GM12878 (cell line): ENCODE measurements at regions not wholly inside any gene's neighbourhood (a gene's known extent, or its start where the extent isn't known, plus 50 kb on each side); places are given as distances from the start of the nearest gene placed in this dataset.

ENCODE experiments used
- ATAC-seq: fragments of 200-7000 bp; cut with Tn5 transposase; 3 replicates; pipeline ENCODE4 v1.9.1; 2020; ENCODE audit warnings: mild to moderate bottlenecking, moderate library complexity
- BruUV-seq: library from RNA; stranded (reverse); fragments of 400-500 nt; replicated peaks from 2 replicates; lab custom pipeline; 2021; lab: Mats Ljungman, UMichigan
- CTCF ChIA-PET: fragments of 300-600 bp; sonication (Branson Sonifier 250); formaldehyde crosslinking; extraction: SDS; loops from one replicate; lab custom pipeline; 2021; ENCODE audit warnings: inconsistent platforms; lab: Yijun Ruan, JAX
- POLR2A ChIA-PET: fragments of 350-600 bp; formaldehyde crosslinking; extraction: SDS; loops from one replicate; lab custom pipeline; 2021; ENCODE audit warnings: inconsistent platforms; lab: Charles Lee
- RAD21 ChIA-PET: fragments of 300-600 bp; sonication (Branson Sonifier 250); formaldehyde crosslinking; loops from one replicate; lab custom pipeline; 2023; ENCODE audit warnings: antibody characterized with exemption; ENCODE audit not compliant: unreplicated experiment; lab: Charles Lee
- SMC1A ChIA-PET: fragments of 300-600 bp; sonication (Branson Sonifier 250); formaldehyde crosslinking; loops from one replicate; lab custom pipeline; 2023; ENCODE audit not compliant: unreplicated experiment, uncharacterized antibody; lab: Charles Lee
- DNase-seq: peaks from one replicate; pipeline ENCODE4 v3.0.0-alpha.2; 2011; ENCODE audit warnings: low read depth, low spot score
- FAIRE-seq: peaks from 3 replicates; lab custom pipeline; 2011; peaks lifted over from hg19 to GRCh38; lab: Jason Lieb, UNC
- H2AFZ ChIP-seq: 2 replicates; pipeline ENCODE4 v1.6.0; 2011; ENCODE audit warnings: low read depth, low read length, control low read depth; ENCODE audit not compliant: control insufficient read depth
- H3K27ac ChIP-seq: 2 replicates; pipeline ENCODE4 v1.5.1; 2011; ENCODE audit warnings: control low read depth; ENCODE audit not compliant: control insufficient read depth, insufficient read depth
- H3K27me3 ChIP-seq, 2 experiments: replicated peaks in 1 of 2; 2 replicates each; pipeline versions ENCODE4 v1.6.0 to v1.6.1; 2011; ENCODE audit warnings: low read length in 1 of 2; ENCODE audit not compliant: control insufficient read depth in 2 of 2, insufficient read depth in 2 of 2
- H3K36me3 ChIP-seq, 2 experiments: 2 replicates each; pipeline ENCODE4 v1.5.1; 2011; ENCODE audit warnings: low read length in 1 of 2; ENCODE audit not compliant: control insufficient read depth in 2 of 2, insufficient read depth in 2 of 2
- H3K4me1 ChIP-seq: 2 replicates; pipeline ENCODE4 v1.6.1; 2011; ENCODE audit warnings: mild to moderate bottlenecking, low read length, moderate library complexity, mixed read lengths; ENCODE audit not compliant: control insufficient read depth, insufficient read depth
- H3K4me2 ChIP-seq: 2 replicates; pipeline ENCODE4 v1.6.0; 2011; ENCODE audit warnings: control low read depth; ENCODE audit not compliant: control insufficient read depth, insufficient read depth
- H3K4me3 ChIP-seq: fragments of 200-600 bp; sonication (generic); 2 replicates; pipeline ENCODE4 v1.5.1; 2016
- H3K79me2 ChIP-seq: 2 replicates; pipeline ENCODE4 v1.6.0; 2011; ENCODE audit warnings: low read length; ENCODE audit not compliant: control insufficient read depth, insufficient read depth
- H3K9ac ChIP-seq: 2 replicates; pipeline ENCODE4 v1.8.0; 2011; ENCODE audit warnings: low read length, control low read depth, mixed read lengths; ENCODE audit not compliant: control insufficient read depth, insufficient read depth
- H3K9me3 ChIP-seq: replicated peaks from 3 replicates; pipeline ENCODE4 v1.5.1; 2011; ENCODE audit warnings: mild to moderate bottlenecking, low read length; ENCODE audit not compliant: control insufficient read depth, insufficient read depth
- H4K20me1 ChIP-seq: 2 replicates; pipeline ENCODE4 v1.6.0; 2011; ENCODE audit not compliant: control insufficient read depth, insufficient read depth
- BMI1 ChIP-seq: fragments of 450-650 bp; IDR thresholded peaks from 2 replicates; pipeline ENCODE4 v1.6.1; 2016; ENCODE audit warnings: mild to moderate bottlenecking, moderate library complexity, borderline replicate concordance
- CHD2 ChIP-seq: IDR thresholded peaks from 2 replicates; pipeline ENCODE4 v1.6.1; 2011; ENCODE audit warnings: low read depth, low read length, improper control_type of control experiment, borderline replicate concordance
- NFYA ChIP-seq: IDR thresholded peaks from 2 replicates; pipeline ENCODE4 v1.6.1; 2011; ENCODE audit warnings: low read depth, mild to moderate bottlenecking, low read length, improper control_type of control experiment, borderline replicate concordance
- PBX3 ChIP-seq: IDR thresholded peaks from 2 replicates; pipeline ENCODE4 v1.6.1; 2011; ENCODE audit warnings: mild to moderate bottlenecking, low read depth, low read length, moderate library complexity; ENCODE audit not compliant: insufficient replicate concordance
- PML ChIP-seq: IDR thresholded peaks from 2 replicates; pipeline ENCODE4 v1.6.1; 2012; ENCODE audit warnings: low read length, inconsistent platforms
- POLR2AphosphoS2 ChIP-seq: IDR thresholded peaks from 2 replicates; pipeline ENCODE4 v1.6.1; 2011; ENCODE audit warnings: low read depth, mild to moderate bottlenecking, low read length, improper control_type of control experiment, moderate library complexity
- RB1 ChIP-seq: fragments of 450-650 bp; formaldehyde crosslinking; IDR thresholded peaks from 2 replicates; pipeline ENCODE4 v1.6.1; 2017; ENCODE audit warnings: mild to moderate bottlenecking, borderline replicate concordance
- STAT1 ChIP-seq: fragments of 450-650 bp; conservative IDR thresholded peaks from 2 replicates; pipeline ENCODE4 v1.6.1; 2014; ENCODE audit warnings: antibody characterized with exemption, mild to moderate bottlenecking
- ZNF207 ChIP-seq: fragments of 450-650 bp; IDR thresholded peaks from 2 replicates; pipeline ENCODE4 v1.6.1; 2014; ENCODE audit warnings: antibody characterized with exemption, mild to moderate bottlenecking, borderline replicate concordance
- ZNF622 ChIP-seq: fragments of 450-650 bp; IDR thresholded peaks from 2 replicates; pipeline ENCODE4 v1.6.1; 2017; ENCODE audit warnings: mild to moderate bottlenecking, inconsistent platforms
- WGBS: methylation state at CpG from one replicate; pipeline ENCODE4 v1.1.6; 2016; ENCODE audit warnings: low lambda C conversion rate; ENCODE audit not compliant: insufficient replicate concordance, insufficient coverage; ENCODE audit errors: missing lambda C conversion rate; 5-methylcytosine and 5-hydroxymethylcytosine counted together
- in situ Hi-C: fragments of 300-500 bp; cut with MboI; formaldehyde crosslinking; loops from 9 replicates; pipeline ENCODE4 v1.14.3; 2018; ENCODE audit warnings: mixed read lengths
- intact Hi-C: fragments of 100-400 bp; cut with micrococcal nuclease; formaldehyde crosslinking; loops from one replicate; pipeline ENCODE4 v1.14.2; 2022; ENCODE audit not compliant: unreplicated experiment
- TF ChIP-seq, protein P1 (sequence below): fragments of 150-350 bp; IDR thresholded peaks from 2 replicates; pipeline ENCODE4 v1.6.1; 2016; ENCODE audit warnings: low read depth, low read length
- TF ChIP-seq, protein P2 (sequence below): IDR thresholded peaks from 2 replicates; pipeline ENCODE4 v1.6.1; 2011; ENCODE audit warnings: borderline replicate concordance, low read depth, mild to moderate bottlenecking, moderate library complexity, low read length; ENCODE audit not compliant: insufficient read depth, poor library complexity, severe bottlenecking

DNA sequence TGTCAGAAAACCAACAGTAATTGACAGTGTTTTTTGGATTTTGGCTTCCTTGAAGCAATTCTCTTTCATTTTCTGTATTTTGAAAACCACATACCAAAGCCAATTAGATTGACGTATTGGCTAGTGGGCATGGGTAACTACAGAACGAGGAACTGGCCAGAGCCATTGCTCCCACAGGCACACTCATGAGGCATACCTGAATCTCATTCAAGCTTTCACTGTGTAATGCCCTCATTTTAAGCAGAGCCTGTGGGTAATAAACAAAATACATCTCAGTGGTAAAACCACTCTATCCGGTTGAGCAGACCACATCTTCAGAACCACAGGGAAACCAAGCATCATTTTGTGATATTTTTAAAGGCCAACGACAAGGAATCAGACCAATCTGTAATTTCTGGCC is 394.1 kb downstream of the ZNF608 start:
- Histone ChIP-seq H3K79me2 (no peaks in the 10 kb centered on the region), H4K20me1 (no peaks in the 10 kb centered on the region), H3K9ac (no peak overlapping the region), H2AFZ (no peak overlapping the region), H3K27ac (no peak overlapping the region), H3K4me3 (no peak overlapping the region), H3K4me2 (no peak overlapping the region), H3K36me3 (no peaks in the 10 kb centered on the region), H3K27me3 (no peaks in the 10 kb centered on the region), H3K9me3 (no peaks in the 10 kb centered on the region; the same call in 2 of the 3 replicates), H3K4me1 (no peaks in the 10 kb centered on the region)
- SMC1A ChIA-PET, result no interaction called here
- RAD21 ChIA-PET, result no interaction called here
- no peak for FAIRE-seq
- WGBS, result 2% methylated on average over 4 of the region's 4 CpGs
- CTCF ChIA-PET, result interaction anchor here (0.5 kb wide), 1 partner anchor 934 kb away, joined by 3 read pairs; no protein-coding TSS in a partner anchor
- DNase-seq, result no peak
- no TSS peak for BruUV-seq
- intact Hi-C loops (no loop called here), in situ Hi-C loops (no loop called here)
- POLR2A ChIA-PET, result no interaction called here
- ATAC-seq, result no peak
- TF ChIP-seq CHD2 (no peak), BMI1 (no peak)

DNA sequence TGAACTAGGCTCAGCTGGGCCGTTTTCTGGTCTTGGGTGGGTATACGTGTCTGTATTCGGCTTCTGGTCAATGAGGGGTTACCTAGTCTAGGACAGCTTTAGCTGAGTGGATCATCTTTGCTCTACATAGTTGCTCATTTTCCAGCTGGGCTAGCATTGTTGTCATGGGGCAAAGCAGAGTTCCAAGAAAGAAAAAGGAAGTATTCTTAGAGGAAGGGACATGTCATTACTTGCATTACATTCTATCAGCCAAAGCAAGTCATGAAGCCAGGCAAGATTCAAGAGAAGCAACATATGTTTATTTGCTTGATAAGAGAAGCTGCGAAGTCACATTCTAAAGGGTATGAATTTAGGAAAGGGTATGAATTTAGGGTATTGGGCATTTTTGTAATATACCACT is 396.5 kb downstream of the ZNF608 start:
- H2AFZ ChIP-seq, result no peak overlapping the region
- TF ChIP-seq RB1 (no peak), POLR2AphosphoS2 (no peak), PBX3 (no peak), ZNF622 (no peak), STAT1 (no peak), ZNF207 (no peak), NFYA (no peak), PML (no peak)
- TF ChIP-seq, protein P1, sequence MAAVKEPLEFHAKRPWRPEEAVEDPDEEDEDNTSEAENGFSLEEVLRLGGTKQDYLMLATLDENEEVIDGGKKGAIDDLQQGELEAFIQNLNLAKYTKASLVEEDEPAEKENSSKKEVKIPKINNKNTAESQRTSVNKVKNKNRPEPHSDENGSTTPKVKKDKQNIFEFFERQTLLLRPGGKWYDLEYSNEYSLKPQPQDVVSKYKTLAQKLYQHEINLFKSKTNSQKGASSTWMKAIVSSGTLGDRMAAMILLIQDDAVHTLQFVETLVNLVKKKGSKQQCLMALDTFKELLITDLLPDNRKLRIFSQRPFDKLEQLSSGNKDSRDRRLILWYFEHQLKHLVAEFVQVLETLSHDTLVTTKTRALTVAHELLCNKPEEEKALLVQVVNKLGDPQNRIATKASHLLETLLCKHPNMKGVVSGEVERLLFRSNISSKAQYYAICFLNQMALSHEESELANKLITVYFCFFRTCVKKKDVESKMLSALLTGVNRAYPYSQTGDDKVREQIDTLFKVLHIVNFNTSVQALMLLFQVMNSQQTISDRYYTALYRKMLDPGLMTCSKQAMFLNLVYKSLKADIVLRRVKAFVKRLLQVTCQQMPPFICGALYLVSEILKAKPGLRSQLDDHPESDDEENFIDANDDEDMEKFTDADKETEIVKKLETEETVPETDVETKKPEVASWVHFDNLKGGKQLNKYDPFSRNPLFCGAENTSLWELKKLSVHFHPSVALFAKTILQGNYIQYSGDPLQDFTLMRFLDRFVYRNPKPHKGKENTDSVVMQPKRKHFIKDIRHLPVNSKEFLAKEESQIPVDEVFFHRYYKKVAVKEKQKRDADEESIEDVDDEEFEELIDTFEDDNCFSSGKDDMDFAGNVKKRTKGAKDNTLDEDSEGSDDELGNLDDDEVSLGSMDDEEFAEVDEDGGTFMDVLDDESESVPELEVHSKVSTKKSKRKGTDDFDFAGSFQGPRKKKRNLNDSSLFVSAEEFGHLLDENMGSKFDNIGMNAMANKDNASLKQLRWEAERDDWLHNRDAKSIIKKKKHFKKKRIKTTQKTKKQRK, result no peak
- TF ChIP-seq, protein P2, sequence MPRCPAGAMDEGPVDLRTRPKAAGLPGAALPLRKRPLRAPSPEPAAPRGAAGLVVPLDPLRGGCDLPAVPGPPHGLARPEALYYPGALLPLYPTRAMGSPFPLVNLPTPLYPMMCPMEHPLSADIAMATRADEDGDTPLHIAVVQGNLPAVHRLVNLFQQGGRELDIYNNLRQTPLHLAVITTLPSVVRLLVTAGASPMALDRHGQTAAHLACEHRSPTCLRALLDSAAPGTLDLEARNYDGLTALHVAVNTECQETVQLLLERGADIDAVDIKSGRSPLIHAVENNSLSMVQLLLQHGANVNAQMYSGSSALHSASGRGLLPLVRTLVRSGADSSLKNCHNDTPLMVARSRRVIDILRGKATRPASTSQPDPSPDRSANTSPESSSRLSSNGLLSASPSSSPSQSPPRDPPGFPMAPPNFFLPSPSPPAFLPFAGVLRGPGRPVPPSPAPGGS, result no peak

More for the DNA sequence above, 396.5 kb downstream of the ZNF608 start:
- Histone ChIP-seq H3K4me1 (no peaks in the 10 kb centered on the region), H3K4me2 (no peak overlapping the region), H4K20me1 (no peaks in the 10 kb centered on the region), H3K79me2 (no peaks in the 10 kb centered on the region), H3K9me3 (no peaks in the 10 kb centered on the region; the same call in 2 of the 3 replicates), H3K36me3 (no peaks in the 10 kb centered on the region), H3K27me3 (no peaks in the 10 kb centered on the region), H3K4me3 (no peak overlapping the region), H3K27ac (no peak overlapping the region), H3K9ac (no peak overlapping the region)
- WGBS, result 36% methylated on average over 4 of the region's 4 CpGs
- intact Hi-C loops, result no loop called here
- no peak for ATAC-seq
- no peak for DNase-seq
- ChIA-PET POLR2A (no interaction called here), CTCF (no interaction called here), SMC1A (no interaction called here), RAD21 (no interaction called here)
- BruUV-seq, result no TSS peak
- in situ Hi-C loops, result no loop called here
- FAIRE-seq, result no peak
